ENCODE measurements at regions not wholly inside any gene's neighbourhood (a gene's known extent, or its start where the extent isn't known, plus 50 kb on each side); places are given as distances from the start of the nearest gene placed in this dataset.

DNA sequence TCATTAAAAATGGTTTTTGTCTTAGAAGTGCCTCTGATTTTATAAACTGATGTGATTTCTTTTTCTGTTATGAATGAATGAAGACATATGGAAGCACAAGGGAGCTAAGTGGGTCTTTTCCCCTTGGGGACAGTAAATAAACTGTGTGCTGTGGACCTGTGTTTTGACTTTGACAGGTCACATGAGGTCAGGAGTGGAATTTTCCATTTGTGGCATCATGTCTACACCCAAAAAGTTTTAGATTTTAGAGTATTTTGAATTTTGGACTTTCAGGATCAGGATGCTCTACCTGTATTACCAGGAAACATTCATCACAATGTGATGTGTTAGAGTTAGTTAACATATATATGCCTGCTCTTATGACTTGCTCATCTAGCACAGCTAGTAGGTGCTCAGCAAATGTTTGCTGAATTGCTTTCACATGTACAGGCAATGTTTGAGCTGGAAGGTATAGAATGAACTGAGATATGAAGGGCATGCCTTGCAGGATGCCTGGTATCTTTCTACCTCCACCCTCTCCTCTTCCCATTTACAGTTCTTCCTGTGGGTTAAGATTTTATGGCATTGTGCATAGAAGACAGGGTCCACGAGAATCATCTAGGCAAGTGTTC is 73.2 kb upstream of the NR3C1 start:
- no TSS peak for BruUV-seq (replicated peaks)
- H4K20me1 ChIP-seq (ENCODE audit: insufficient read depth, low read length) = no peaks in the 10 kb centered on the region
- no peaks in the 10 kb centered on the region for H3K36me3 ChIP-seq (replicated peaks in 1 of 2; ENCODE audit: control insufficient read depth in 1 of 2, insufficient read depth in 2 of 2, low read length in 2 of 2)
- in situ Hi-C loops (cut with HindIII; ENCODE audit: extremely low pct_ligation_motif_present, low pct_unique_long_range_greater_than_20kb) = no loop called here
- DNase-seq (ENCODE audit: low spot score) = no peak
- H2AFZ ChIP-seq (ENCODE audit: low read length) = no peak overlapping the region
- H3K9ac ChIP-seq (ENCODE audit: insufficient read depth, low read depth, low read length) = no peak overlapping the region
- WGBS (ENCODE audit: low lambda C conversion rate) = 78% methylated on average over 1 of the region's 1 CpG
- peak; percentile 79 for ATAC-seq
- CTCF ChIA-PET (ENCODE audit: low intra/inter-chr PET ratio, low total read pairs) = no interaction called here
- no peaks in the 10 kb centered on the region for H3K27me3 ChIP-seq (ENCODE audit: control insufficient read depth in 1 of 2, insufficient read depth in 2 of 2, low read length in 2 of 2)
- no peak overlapping the region for H3K4me3 ChIP-seq (replicated peaks in 1 of 3; ENCODE audit: insufficient read depth in 1 of 3, low read depth in 2 of 3, low read length in 3 of 3)
- H3K4me2 ChIP-seq (ENCODE audit: low read depth, low read length) = no peak overlapping the region
- POLR2A ChIA-PET = interaction anchor here (0.6 kb wide), 1 partner anchor 14 kb away, joined by 3 read pairs; no protein-coding TSS in a partner anchor
- H3K27ac ChIP-seq (ENCODE audit: extremely low read length, insufficient read depth, low read length) = no peak overlapping the region
- H3K4me1 ChIP-seq (ENCODE audit: insufficient read depth, low read length) = peaks cover 44% of the 10 kb centered on the region
- FAIRE-seq = peak; percentile 40
- H3K9me3 ChIP-seq (ENCODE audit: low read length) = no peaks in the 10 kb centered on the region
- H3K79me2 ChIP-seq (ENCODE audit: insufficient read depth, low read length) = no peaks in the 10 kb centered on the region
- intact Hi-C loops (cut with micrococcal nuclease; ENCODE audit: unreplicated experiment) = no loop called here
- no peak for TF ChIP-seq FOXA1 (IDR thresholded peaks at IDR 0.05)
- no peak for TF ChIP-seq FOXA1 (CRISPR knock-in tag; IDR thresholded peaks at IDR 0.05)
- TF ChIP-seq, protein P1, sequence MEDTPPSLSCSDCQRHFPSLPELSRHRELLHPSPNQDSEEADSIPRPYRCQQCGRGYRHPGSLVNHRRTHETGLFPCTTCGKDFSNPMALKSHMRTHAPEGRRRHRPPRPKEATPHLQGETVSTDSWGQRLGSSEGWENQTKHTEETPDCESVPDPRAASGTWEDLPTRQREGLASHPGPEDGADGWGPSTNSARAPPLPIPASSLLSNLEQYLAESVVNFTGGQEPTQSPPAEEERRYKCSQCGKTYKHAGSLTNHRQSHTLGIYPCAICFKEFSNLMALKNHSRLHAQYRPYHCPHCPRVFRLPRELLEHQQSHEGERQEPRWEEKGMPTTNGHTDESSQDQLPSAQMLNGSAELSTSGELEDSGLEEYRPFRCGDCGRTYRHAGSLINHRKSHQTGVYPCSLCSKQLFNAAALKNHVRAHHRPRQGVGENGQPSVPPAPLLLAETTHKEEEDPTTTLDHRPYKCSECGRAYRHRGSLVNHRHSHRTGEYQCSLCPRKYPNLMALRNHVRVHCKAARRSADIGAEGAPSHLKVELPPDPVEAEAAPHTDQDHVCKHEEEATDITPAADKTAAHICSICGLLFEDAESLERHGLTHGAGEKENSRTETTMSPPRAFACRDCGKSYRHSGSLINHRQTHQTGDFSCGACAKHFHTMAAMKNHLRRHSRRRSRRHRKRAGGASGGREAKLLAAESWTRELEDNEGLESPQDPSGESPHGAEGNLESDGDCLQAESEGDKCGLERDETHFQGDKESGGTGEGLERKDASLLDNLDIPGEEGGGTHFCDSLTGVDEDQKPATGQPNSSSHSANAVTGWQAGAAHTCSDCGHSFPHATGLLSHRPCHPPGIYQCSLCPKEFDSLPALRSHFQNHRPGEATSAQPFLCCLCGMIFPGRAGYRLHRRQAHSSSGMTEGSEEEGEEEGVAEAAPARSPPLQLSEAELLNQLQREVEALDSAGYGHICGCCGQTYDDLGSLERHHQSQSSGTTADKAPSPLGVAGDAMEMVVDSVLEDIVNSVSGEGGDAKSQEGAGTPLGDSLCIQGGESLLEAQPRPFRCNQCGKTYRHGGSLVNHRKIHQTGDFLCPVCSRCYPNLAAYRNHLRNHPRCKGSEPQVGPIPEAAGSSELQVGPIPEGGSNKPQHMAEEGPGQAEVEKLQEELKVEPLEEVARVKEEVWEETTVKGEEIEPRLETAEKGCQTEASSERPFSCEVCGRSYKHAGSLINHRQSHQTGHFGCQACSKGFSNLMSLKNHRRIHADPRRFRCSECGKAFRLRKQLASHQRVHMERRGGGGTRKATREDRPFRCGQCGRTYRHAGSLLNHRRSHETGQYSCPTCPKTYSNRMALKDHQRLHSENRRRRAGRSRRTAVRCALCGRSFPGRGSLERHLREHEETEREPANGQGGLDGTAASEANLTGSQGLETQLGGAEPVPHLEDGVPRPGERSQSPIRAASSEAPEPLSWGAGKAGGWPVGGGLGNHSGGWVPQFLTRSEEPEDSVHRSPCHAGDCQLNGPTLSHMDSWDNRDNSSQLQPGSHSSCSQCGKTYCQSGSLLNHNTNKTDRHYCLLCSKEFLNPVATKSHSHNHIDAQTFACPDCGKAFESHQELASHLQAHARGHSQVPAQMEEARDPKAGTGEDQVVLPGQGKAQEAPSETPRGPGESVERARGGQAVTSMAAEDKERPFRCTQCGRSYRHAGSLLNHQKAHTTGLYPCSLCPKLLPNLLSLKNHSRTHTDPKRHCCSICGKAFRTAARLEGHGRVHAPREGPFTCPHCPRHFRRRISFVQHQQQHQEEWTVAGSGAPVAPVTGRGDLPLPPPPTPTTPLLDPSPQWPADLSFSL (CRISPR knock-in tag; IDR thresholded peaks at IDR 0.05) = no peak
- no peak for TF ChIP-seq REXO4 (CRISPR knock-in tag; IDR thresholded peaks at IDR 0.05; ENCODE audit: borderline replicate concordance)
- TF ChIP-seq ZFP36 (IDR thresholded peaks at IDR 0.05; ENCODE audit: borderline replicate concordance, low read depth, low read length, partially characterized antibody) = no peak
- TF ChIP-seq MXI1 (IDR thresholded peaks at IDR 0.05; ENCODE audit: borderline replicate concordance, low read depth, low read length) = no peak
- TF ChIP-seq SP1 (IDR thresholded peaks at IDR 0.05) = no peak
- no peak for TF ChIP-seq SP1 (CRISPR knock-in tag; IDR thresholded peaks at IDR 0.05)
- no peak for TF ChIP-seq ZMYM3 (CRISPR knock-in tag; IDR thresholded peaks at IDR 0.05)
- TF ChIP-seq ZNF552 (CRISPR knock-in tag; IDR thresholded peaks at IDR 0.05; ENCODE audit: borderline replicate concordance) = no peak
- peak; percentile 68; the same call in 1 of the 2 replicates for TF ChIP-seq ZBTB20 (CRISPR knock-in tag; IDR thresholded peaks at IDR 0.05; ENCODE audit: borderline replicate concordance, low read depth)
- TF ChIP-seq KDM1A (CRISPR knock-in tag; IDR thresholded peaks at IDR 0.05) = no peak
- no peak for TF ChIP-seq PHF21A (CRISPR knock-in tag; IDR thresholded peaks at IDR 0.05)
- TF ChIP-seq, protein P2, sequence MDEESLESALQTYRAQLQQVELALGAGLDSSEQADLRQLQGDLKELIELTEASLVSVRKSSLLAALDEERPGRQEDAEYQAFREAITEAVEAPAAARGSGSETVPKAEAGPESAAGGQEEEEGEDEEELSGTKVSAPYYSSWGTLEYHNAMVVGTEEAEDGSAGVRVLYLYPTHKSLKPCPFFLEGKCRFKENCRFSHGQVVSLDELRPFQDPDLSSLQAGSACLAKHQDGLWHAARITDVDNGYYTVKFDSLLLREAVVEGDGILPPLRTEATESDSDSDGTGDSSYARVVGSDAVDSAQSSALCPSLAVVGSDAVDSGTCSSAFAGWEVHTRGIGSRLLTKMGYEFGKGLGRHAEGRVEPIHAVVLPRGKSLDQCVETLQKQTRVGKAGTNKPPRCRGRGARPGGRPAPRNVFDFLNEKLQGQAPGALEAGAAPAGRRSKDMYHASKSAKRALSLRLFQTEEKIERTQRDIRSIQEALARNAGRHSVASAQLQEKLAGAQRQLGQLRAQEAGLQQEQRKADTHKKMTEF (CRISPR knock-in tag; IDR thresholded peaks at IDR 0.05) = 0 out of 2 replicates have a peak, but pooled peaks have one; percentile 16
- TF ChIP-seq HDAC6 (IDR thresholded peaks at IDR 0.05; ENCODE audit: low read depth, low read length) = no peak
- TF ChIP-seq, protein P3, sequence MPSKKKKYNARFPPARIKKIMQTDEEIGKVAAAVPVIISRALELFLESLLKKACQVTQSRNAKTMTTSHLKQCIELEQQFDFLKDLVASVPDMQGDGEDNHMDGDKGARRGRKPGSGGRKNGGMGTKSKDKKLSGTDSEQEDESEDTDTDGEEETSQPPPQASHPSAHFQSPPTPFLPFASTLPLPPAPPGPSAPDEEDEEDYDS (CRISPR knock-in tag; IDR thresholded peaks at IDR 0.05) = no peak
- TF ChIP-seq BCL6 (CRISPR knock-in tag; IDR thresholded peaks at IDR 0.05) = 0 out of 2 replicates have a peak, but pooled peaks have one; percentile 19
- TF ChIP-seq CREM (IDR thresholded peaks at IDR 0.05) = no peak
- no peak for TF ChIP-seq CREM (CRISPR knock-in tag; IDR thresholded peaks at IDR 0.05)
- no peak for TF ChIP-seq ZNF296 (CRISPR knock-in tag; conservative IDR thresholded peaks at IDR 0.05)

Data from HepG2 (cell line).